ENCODE measurements at regions not wholly inside any gene's neighbourhood (a gene's known extent, or its start where the extent isn't known, plus 50 kb on each side); places are given as distances from the start of the nearest gene placed in this dataset.

GRCh38 chr12:115846516-115846915 is 431.0 kb downstream of the MED13L start:
- no peak overlapping the region for H3K27ac Mint-ChIP-seq (ENCODE audit: unreplicated experiment)
- no peaks in the 10 kb centered on the region for H3K4me1 Mint-ChIP-seq (ENCODE audit: low read depth, unreplicated experiment)
- CTCF ChIA-PET, result no interaction called here
- BruUV-seq (replicated peaks), result no TSS peak
- H3K4me3 Mint-ChIP-seq (ENCODE audit: low read depth, unreplicated experiment), result no peak overlapping the region
- intact Hi-C loops (cut with micrococcal nuclease; ENCODE audit: unreplicated experiment), result no loop called here
- DNase-seq, result no peak
- H3K27me3 Mint-ChIP-seq (ENCODE audit: unreplicated experiment), result peaks cover 11% of the 10 kb centered on the region
- no peak for TF ChIP-seq CTCF (IDR thresholded peaks at IDR 0.05; ENCODE audit: unreplicated experiment)
- no peaks in the 10 kb centered on the region for H3K36me3 Mint-ChIP-seq (ENCODE audit: insufficient read depth, unreplicated experiment)
- H3K9me3 Mint-ChIP-seq (ENCODE audit: low read depth, unreplicated experiment), result peaks cover 6% of the 10 kb centered on the region

GRCh38 chr12:115840159-115840558 is 437.3 kb downstream of the MED13L start:
- no peak overlapping the region for H3K4me3 Mint-ChIP-seq (ENCODE audit: low read depth, unreplicated experiment)
- CTCF ChIA-PET, result no interaction called here
- intact Hi-C loops (cut with micrococcal nuclease; ENCODE audit: unreplicated experiment), result no loop called here

GRCh38 chr12:115838952-115839351 is 438.5 kb downstream of the MED13L start:
- Mint-ChIP-seq H3K27me3 (ENCODE audit: unreplicated experiment) (peaks cover 22% of the 10 kb centered on the region), H3K27ac (ENCODE audit: unreplicated experiment) (no peak overlapping the region), H3K4me1 (ENCODE audit: low read depth, unreplicated experiment) (no peaks in the 10 kb centered on the region), H3K36me3 (ENCODE audit: insufficient read depth, unreplicated experiment) (no peaks in the 10 kb centered on the region), H3K9me3 (ENCODE audit: low read depth, unreplicated experiment) (peaks cover 2% of the 10 kb centered on the region), H3K4me3 (ENCODE audit: low read depth, unreplicated experiment) (no peak overlapping the region)
- intact Hi-C loops (cut with micrococcal nuclease; ENCODE audit: unreplicated experiment), result no loop called here
- no TSS peak for BruUV-seq (replicated peaks)
- no peak for TF ChIP-seq CTCF (IDR thresholded peaks at IDR 0.05; ENCODE audit: unreplicated experiment)
- CTCF ChIA-PET, result interaction anchor here (0.6 kb wide), 2 partner anchors 217 to 1188 kb away, joined by 3 to 6 read pairs; no protein-coding TSS in a partner anchor
- no peak for DNase-seq

More at GRCh38 chr12:115840159-115840558, 437.3 kb downstream of the MED13L start:
- no TSS peak for BruUV-seq (replicated peaks)
- no peak for DNase-seq
- Mint-ChIP-seq H3K27me3 (ENCODE audit: unreplicated experiment) (peaks cover 22% of the 10 kb centered on the region), H3K4me1 (ENCODE audit: low read depth, unreplicated experiment) (no peaks in the 10 kb centered on the region), H3K9me3 (ENCODE audit: low read depth, unreplicated experiment) (peaks cover 2% of the 10 kb centered on the region), H3K36me3 (ENCODE audit: insufficient read depth, unreplicated experiment) (no peaks in the 10 kb centered on the region), H3K27ac (ENCODE audit: unreplicated experiment) (no peak overlapping the region)
- TF ChIP-seq CTCF (IDR thresholded peaks at IDR 0.05; ENCODE audit: unreplicated experiment), result no peak

- Mint-ChIP-seq H3K4me3 (ENCODE audit: low read depth, unreplicated experiment) (no peak overlapping the region), H3K27ac (ENCODE audit: unreplicated experiment) (no peak overlapping the region), H3K9me3 (ENCODE audit: low read depth, unreplicated experiment) (peaks cover 2% of the 10 kb centered on the region), H3K4me1 (ENCODE audit: low read depth, unreplicated experiment) (no peaks in the 10 kb centered on the region), H3K27me3 (ENCODE audit: unreplicated experiment) (peaks cover 11% of the 10 kb centered on the region), H3K36me3 (ENCODE audit: insufficient read depth, unreplicated experiment) (no peaks in the 10 kb centered on the region)
- intact Hi-C loops (cut with micrococcal nuclease; ENCODE audit: unreplicated experiment), result no loop called here
- TF ChIP-seq CTCF (IDR thresholded peaks at IDR 0.05; ENCODE audit: unreplicated experiment), result no peak
- no peak for DNase-seq
- no TSS peak for BruUV-seq (replicated peaks)
- CTCF ChIA-PET, result no interaction called here
Measured at GRCh38 chr12:115837220-115837619, 440.3 kb downstream of the MED13L start.

All from Calu3 (cell line).